H1 (cell line): ENCODE measurements at regions not wholly inside any gene's neighbourhood (a gene's known extent, or its start where the extent isn't known, plus 50 kb on each side); places are given as distances from the start of the nearest gene placed in this dataset.

Source experiments
- CTCF ChIA-PET: fragments of 300-600 bp; sonication (Branson Sonifier 250); formaldehyde crosslinking; loops from one replicate; lab custom pipeline; 2021; ENCODE audit not compliant: partially characterized antibody; lab: Charles Lee
- POLR2A ChIA-PET: fragments of 300-600 bp; sonication (Branson Sonifier 250); formaldehyde crosslinking; loops from one replicate; lab custom pipeline; 2021; ENCODE audit warnings: inconsistent platforms; ENCODE audit not compliant: partially characterized antibody; lab: Charles Lee
- DNase-seq, 2 experiments: peaks; one replicate each; pipeline versions ENCODE4 v3.0.0 to v3.0.0-alpha.2; 2010 to 2022; ENCODE audit warnings: low spot score in 2 of 2, low read depth in 1 of 2, mixed read lengths in 1 of 2
- FAIRE-seq: peaks from 2 replicates; lab custom pipeline; 2011; peaks lifted over from hg19 to GRCh38; lab: Jason Lieb, UNC
- H2AFZ ChIP-seq: 2 replicates; pipeline ENCODE4 v1.8.1; 2012; ENCODE audit warnings: low read length, inconsistent platforms
- H2AK5ac ChIP-seq: 2 replicates; pipeline ENCODE4 v1.6.1; 2013; ENCODE audit warnings: low read depth, low read length
- H2BK120ac ChIP-seq: replicated peaks from 2 replicates; pipeline ENCODE3; 2013; ENCODE audit warnings: low read depth, low read length, inconsistent platforms
- H2BK12ac ChIP-seq: 2 replicates; pipeline ENCODE4 v1.6.1; 2013; ENCODE audit warnings: low read depth, low read length
- H2BK15ac ChIP-seq: 2 replicates; pipeline ENCODE4 v1.6.1; 2013; ENCODE audit warnings: low read length
- H2BK20ac ChIP-seq: 2 replicates; pipeline ENCODE4 v1.6.1; 2013; ENCODE audit warnings: low read length
- H2BK5ac ChIP-seq: 2 replicates; pipeline ENCODE4 v1.6.1; 2013; ENCODE audit warnings: low read depth, low read length
- H3K14ac ChIP-seq: 2 replicates; pipeline ENCODE4 v1.6.1; 2013; ENCODE audit warnings: inconsistent platforms; ENCODE audit not compliant: insufficient read length
- H3K18ac ChIP-seq: 2 replicates; pipeline ENCODE4 v1.6.1; 2013; ENCODE audit warnings: low read length; ENCODE audit errors: extremely low read depth
- H3K23ac ChIP-seq: 2 replicates; pipeline ENCODE4 v1.6.1; 2013; ENCODE audit warnings: inconsistent platforms; ENCODE audit not compliant: insufficient read length
- H3K23me2 ChIP-seq: 2 replicates; pipeline ENCODE4 v1.6.1; 2013; ENCODE audit warnings: low read depth, low read length
- H3K27ac ChIP-seq: 2 replicates; pipeline ENCODE4 v1.6.1; 2011; ENCODE audit warnings: low read depth, low read length, inconsistent platforms
- H3K27me3 ChIP-seq, 4 experiments: replicated peaks in 1 of 4; 1 replicate in 1 of 4; 2 replicates in 3 of 4; pipeline versions ENCODE4 v1.6.1 to v1.8.1; 2011 to 2013; ENCODE audit warnings: low read length in 3 of 4, mild to moderate bottlenecking in 3 of 4, inconsistent platforms in 2 of 4, mixed read lengths in 2 of 4, moderate library complexity in 1 of 4; ENCODE audit not compliant: control insufficient read depth in 3 of 4, insufficient read depth in 3 of 4; ENCODE audit errors: extremely low read depth in 1 of 4
- H3K36me3 ChIP-seq, 4 experiments: 2 replicates each; pipeline versions ENCODE4 v1.6.1 to v1.8.1; 2011 to 2013; ENCODE audit warnings: mild to moderate bottlenecking in 4 of 4, low read length in 3 of 4, moderate library complexity in 2 of 4, control low read depth in 1 of 4, inconsistent platforms in 1 of 4; ENCODE audit not compliant: insufficient read depth in 4 of 4, control insufficient read depth in 2 of 4
- H3K4ac ChIP-seq: replicated peaks from 2 replicates; pipeline ENCODE3; 2013; ENCODE audit warnings: low read length, low read depth, mixed read lengths, inconsistent platforms; ENCODE audit not compliant: insufficient read length
- H3K4me1 ChIP-seq, 4 experiments: replicated peaks in 1 of 4; 1 replicate in 1 of 4; 2 replicates in 3 of 4; pipeline versions ENCODE4 v1.6.1 to v1.8.1; 2011 to 2013; ENCODE audit warnings: low read length in 3 of 4, inconsistent platforms in 2 of 4, mixed read lengths in 1 of 4; ENCODE audit not compliant: insufficient read depth in 4 of 4, control insufficient read depth in 3 of 4
- H3K4me2 ChIP-seq, 2 experiments: 2 replicates each; pipeline versions ENCODE4 v1.6.1 to v1.8.1; 2011 to 2013; ENCODE audit warnings: low read depth in 2 of 2, low read length in 2 of 2, control low read depth in 1 of 2, inconsistent platforms in 1 of 2, mild to moderate bottlenecking in 1 of 2; ENCODE audit not compliant: insufficient read depth in 1 of 2
- H3K4me3 ChIP-seq, 4 experiments: fragments of 200-600, 300-600 bp in 1 of 4; sonication (generic), shearing (Covaris generic), sonication (Bioruptor Twin) in 1 of 4; 2 replicates each; pipeline versions ENCODE4 v1.5.1 to v1.8.1; 2011 to 2016; ENCODE audit warnings: low read length in 4 of 4, low read depth in 3 of 4, control low read depth in 2 of 4, inconsistent platforms in 2 of 4, mild to moderate bottlenecking in 2 of 4, mixed read lengths in 1 of 4, moderate library complexity in 1 of 4; ENCODE audit not compliant: insufficient read depth in 2 of 4; ENCODE audit errors: extremely low read depth in 1 of 4
- H3K56ac ChIP-seq: replicated peaks from 2 replicates; pipeline ENCODE3; 2013; ENCODE audit warnings: low read depth, mild to moderate bottlenecking, mixed read lengths, low read length, inconsistent platforms; ENCODE audit not compliant: insufficient read length
- H3K79me1 ChIP-seq: 2 replicates; pipeline ENCODE4 v1.6.1; 2013; ENCODE audit warnings: low read depth, low read length, control low read depth
- H3K79me2 ChIP-seq, 2 experiments: 2 replicates each; pipeline versions ENCODE4 v1.6.1 to v1.8.1; 2012 to 2013; ENCODE audit warnings: low read length in 2 of 2, mild to moderate bottlenecking in 2 of 2, inconsistent platforms in 1 of 2; ENCODE audit not compliant: insufficient read depth in 2 of 2, control insufficient read depth in 1 of 2
- H3K9ac ChIP-seq, 4 experiments: replicated peaks in 1 of 4; 1 replicate in 1 of 4; 2 replicates in 3 of 4; pipeline versions ENCODE4 v1.6.1 to v1.8.1; 2011 to 2013; ENCODE audit warnings: low read depth in 3 of 4, low read length in 3 of 4, control low read depth in 2 of 4, mild to moderate bottlenecking in 2 of 4, moderate library complexity in 2 of 4, inconsistent platforms in 1 of 4; ENCODE audit errors: extremely low read depth in 1 of 4
- H3K9me3 ChIP-seq, 2 experiments: 2 replicates each; pipeline versions ENCODE4 v1.6.1 to v1.8.1; 2012 to 2013; ENCODE audit warnings: mild to moderate bottlenecking in 2 of 2, moderate library complexity in 2 of 2, control low read depth in 1 of 2, inconsistent platforms in 1 of 2, low read depth in 1 of 2, low read length in 1 of 2, mixed read lengths in 1 of 2; ENCODE audit not compliant: insufficient read depth in 2 of 2
- H4K20me1 ChIP-seq, 2 experiments: replicated peaks in 1 of 2; 2 replicates each; pipeline versions ENCODE3 to v1.8.1; 2011 to 2013; ENCODE audit warnings: inconsistent platforms in 2 of 2, low read length in 2 of 2, mild to moderate bottlenecking in 1 of 2; ENCODE audit not compliant: insufficient read depth in 2 of 2, control insufficient read depth in 1 of 2
- H4K5ac ChIP-seq: 2 replicates; pipeline ENCODE4 v1.6.1; 2013; ENCODE audit warnings: low read length, low read depth, mixed read lengths, inconsistent platforms; ENCODE audit not compliant: insufficient read length
- H4K8ac ChIP-seq: 2 replicates; pipeline ENCODE4 v1.8.0; 2013; ENCODE audit warnings: mild to moderate bottlenecking, moderate library complexity, low read length, inconsistent platforms; ENCODE audit not compliant: insufficient read depth; ENCODE audit errors: extremely low read depth
- H4K91ac ChIP-seq: replicated peaks from 2 replicates; pipeline ENCODE3; 2013; ENCODE audit warnings: low read length, mixed read lengths, inconsistent platforms; ENCODE audit not compliant: insufficient read length
- BRCA1 ChIP-seq: IDR thresholded peaks from 2 replicates; pipeline ENCODE4 v1.6.1; 2012; ENCODE audit warnings: low read depth, low read length, improper control_type of control experiment
- SAP30 ChIP-seq: fragments of 300-600 bp; sonication (generic); IDR thresholded peaks from 2 replicates; pipeline ENCODE4 v1.7.1; 2012; ENCODE audit warnings: low read length, moderate library complexity, mild to moderate bottlenecking, inconsistent platforms; ENCODE audit not compliant: insufficient read depth, insufficient replicate concordance
- WGBS, 2 experiments: shearing (Covaris generic) in 1 of 2; methylation state at CpG; one replicate each; pipeline versions ENCODE4 v1.1.6 to v1.1.7; 2013 to 2015; ENCODE audit warnings: low lambda C conversion rate in 2 of 2, mixed read lengths in 2 of 2, inconsistent platforms in 1 of 2, low coverage in 1 of 2, missing lambda C conversion rate in 1 of 2; ENCODE audit not compliant: insufficient replicate concordance in 2 of 2, insufficient coverage in 1 of 2, insufficient read length in 1 of 2; ENCODE audit errors: extremely low coverage in 1 of 2, missing lambda C conversion rate in 1 of 2; 5-methylcytosine and 5-hydroxymethylcytosine counted together

- Histone ChIP-seq H3K9me3 (no peaks in the 10 kb centered on the region), H3K27me3 (no peaks in the 10 kb centered on the region), H3K56ac (no peak overlapping the region), H2BK20ac (no peak overlapping the region), H4K20me1 (no peaks in the 10 kb centered on the region), H3K4ac (no peak overlapping the region), H2BK12ac (no peak overlapping the region), H2AK5ac (no peak overlapping the region), H2BK15ac (no peak overlapping the region), H4K5ac (no peak overlapping the region), H2BK120ac (no peak overlapping the region), H3K79me1 (no peaks in the 10 kb centered on the region), H3K4me1 (no peaks in the 10 kb centered on the region), H4K8ac (no peak overlapping the region), H2BK5ac (no peak overlapping the region), H3K4me3 (no peak overlapping the region), H3K18ac (no peak overlapping the region), H3K23ac (no peak overlapping the region), H3K14ac (no peak overlapping the region), H3K4me2 (no peak overlapping the region), H2AFZ (no peak overlapping the region), H4K91ac (no peak overlapping the region), H3K23me2 (no peaks in the 10 kb centered on the region), H3K9ac (no peak overlapping the region), H3K27ac (no peak overlapping the region), H3K36me3 (no peaks in the 10 kb centered on the region), H3K79me2 (no peaks in the 10 kb centered on the region)
- ChIA-PET POLR2A (no interaction called here), CTCF (interaction anchor here (0.7 to 2.7 kb wide), 3 partner anchors 17 to 713 kb away, joined by 3 to 7 read pairs (median 3); no protein-coding TSS in a partner anchor)
- no peak for TF ChIP-seq BRCA1
- TF ChIP-seq SAP30: no peak
- WGBS, 2 experiments: 92% methylated on average over 8 of the region's 8 CpGs; no CpG with 5 or more reads in 1 of the 2 experiments
- FAIRE-seq: no peak
- DNase-seq: no peak
These were observed 395.8 kb upstream of the ADAMTSL1 start for GRCh38 chr9:18077941-18078678.
